ENCODE measurements at regions not wholly inside any gene's neighbourhood (a gene's known extent, or its start where the extent isn't known, plus 50 kb on each side); places are given as distances from the start of the nearest gene placed in this dataset.

DNA sequence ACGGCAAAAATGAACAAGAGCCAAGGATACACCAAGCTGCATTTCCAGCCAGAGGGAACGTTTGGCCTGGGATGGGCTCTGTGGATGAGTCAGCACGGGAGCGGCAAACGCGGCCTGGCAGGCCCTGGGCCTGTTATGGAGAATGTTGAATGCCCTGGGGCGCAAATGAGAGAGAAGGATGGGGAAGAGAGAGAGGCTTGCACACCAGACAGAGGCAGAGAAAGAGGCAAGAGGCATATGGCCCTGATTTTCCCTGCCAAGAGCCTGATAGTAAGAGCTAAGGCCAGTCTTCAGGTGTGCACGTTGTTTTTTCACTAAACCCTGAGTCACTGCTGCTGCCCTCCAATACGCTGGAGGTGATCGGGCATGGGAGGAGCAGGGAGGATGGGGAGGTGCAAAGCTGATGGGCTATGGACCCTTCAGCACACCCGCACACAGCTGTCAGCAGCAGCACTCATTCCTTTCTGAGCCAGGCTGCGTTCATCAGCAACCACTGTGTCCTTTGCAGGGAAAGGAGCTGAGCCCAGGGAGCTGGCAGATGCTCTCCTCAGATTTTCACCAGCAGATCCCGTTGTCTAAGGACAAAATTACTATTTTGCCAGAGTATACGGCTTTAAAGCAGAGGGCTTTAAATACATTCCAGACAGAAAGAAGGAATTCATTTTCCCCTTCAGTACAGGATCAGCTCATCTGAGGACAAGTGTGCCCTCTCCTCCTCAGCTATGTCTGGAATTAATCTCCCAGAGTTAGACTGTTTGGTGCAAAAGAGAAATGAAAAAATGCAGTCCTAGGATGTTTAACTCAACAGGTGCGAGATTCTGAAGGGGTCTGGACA is 61.7 kb upstream of the SLC22A23 start:
- no peak for TF ChIP-seq POLR2A (IDR thresholded peaks at IDR 0.05)
- TF ChIP-seq, protein P1, sequence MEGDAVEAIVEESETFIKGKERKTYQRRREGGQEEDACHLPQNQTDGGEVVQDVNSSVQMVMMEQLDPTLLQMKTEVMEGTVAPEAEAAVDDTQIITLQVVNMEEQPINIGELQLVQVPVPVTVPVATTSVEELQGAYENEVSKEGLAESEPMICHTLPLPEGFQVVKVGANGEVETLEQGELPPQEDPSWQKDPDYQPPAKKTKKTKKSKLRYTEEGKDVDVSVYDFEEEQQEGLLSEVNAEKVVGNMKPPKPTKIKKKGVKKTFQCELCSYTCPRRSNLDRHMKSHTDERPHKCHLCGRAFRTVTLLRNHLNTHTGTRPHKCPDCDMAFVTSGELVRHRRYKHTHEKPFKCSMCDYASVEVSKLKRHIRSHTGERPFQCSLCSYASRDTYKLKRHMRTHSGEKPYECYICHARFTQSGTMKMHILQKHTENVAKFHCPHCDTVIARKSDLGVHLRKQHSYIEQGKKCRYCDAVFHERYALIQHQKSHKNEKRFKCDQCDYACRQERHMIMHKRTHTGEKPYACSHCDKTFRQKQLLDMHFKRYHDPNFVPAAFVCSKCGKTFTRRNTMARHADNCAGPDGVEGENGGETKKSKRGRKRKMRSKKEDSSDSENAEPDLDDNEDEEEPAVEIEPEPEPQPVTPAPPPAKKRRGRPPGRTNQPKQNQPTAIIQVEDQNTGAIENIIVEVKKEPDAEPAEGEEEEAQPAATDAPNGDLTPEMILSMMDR (IDR thresholded peaks at IDR 0.05) = no peak
